HEK293T (cell line): ENCODE measurements at regions not wholly inside any gene's neighbourhood (a gene's known extent, or its start where the extent isn't known, plus 50 kb on each side); places are given as distances from the start of the nearest gene placed in this dataset.

Experiments used
- CTCF ChIA-PET: fragments of 350-600 bp; formaldehyde crosslinking; extraction: SDS; loops from one replicate; lab custom pipeline; 2021; ENCODE audit warnings: antibody characterized with exemption, inconsistent platforms; lab: Yijun Ruan, JAX
- POLR2A ChIA-PET: fragments of 350-600 bp; formaldehyde crosslinking; extraction: SDS; loops from one replicate; lab custom pipeline; 2020; ENCODE audit warnings: antibody characterized with exemption, inconsistent platforms; lab: Yijun Ruan, JAX
- DNase-seq: peaks from one replicate; pipeline ENCODE4 v3.0.0; 2012; ENCODE audit warnings: mixed read lengths; ENCODE audit errors: extremely low spot score
- ARNT ChIP-seq: fragments of 450-650 bp; IDR thresholded peaks from 2 replicates; pipeline ENCODE4 v1.6.1; 2017; ENCODE audit warnings: mild to moderate bottlenecking
- BHLHE40 ChIP-seq: fragments of 450-650 bp; IDR thresholded peaks from 2 replicates; pipeline ENCODE4 v1.6.1; 2016; ENCODE audit warnings: mild to moderate bottlenecking, moderate library complexity, borderline replicate concordance
- CTBP1 ChIP-seq: fragments of 450-650 bp; IDR thresholded peaks from 2 replicates; pipeline ENCODE4 v1.6.1; 2016; ENCODE audit warnings: borderline replicate concordance
- ELF4 ChIP-seq: fragments of 450-650 bp; IDR thresholded peaks from 2 replicates; pipeline ENCODE4 v1.6.1; 2017; ENCODE audit warnings: antibody characterized with exemption
- FOXA1 ChIP-seq: fragments of 450-650 bp; IDR thresholded peaks from 2 replicates; pipeline ENCODE4 v1.6.1; 2016; ENCODE audit warnings: mild to moderate bottlenecking
- FOXK2 ChIP-seq: fragments of 450-650 bp; IDR thresholded peaks from 2 replicates; pipeline ENCODE4 v1.6.1; 2016; ENCODE audit warnings: mild to moderate bottlenecking
- FOXM1 ChIP-seq: fragments of 450-650 bp; IDR thresholded peaks from 2 replicates; pipeline ENCODE4 v1.6.1; 2017; ENCODE audit warnings: mild to moderate bottlenecking, borderline replicate concordance
- HDGF ChIP-seq: fragments of 450-650 bp; IDR thresholded peaks from 2 replicates; pipeline ENCODE4 v1.6.1; 2017; ENCODE audit warnings: antibody characterized with exemption, borderline replicate concordance
- L3MBTL2 ChIP-seq: fragments of 450-650 bp; conservative IDR thresholded peaks from 2 replicates; pipeline ENCODE4 v1.6.1; 2016; ENCODE audit warnings: mild to moderate bottlenecking
- LEF1 ChIP-seq: fragments of 450-650 bp; IDR thresholded peaks from 2 replicates; pipeline ENCODE4 v1.6.1; 2017; ENCODE audit warnings: mild to moderate bottlenecking, borderline replicate concordance
- NFRKB ChIP-seq: fragments of 450-650 bp; IDR thresholded peaks from 2 replicates; pipeline ENCODE4 v1.6.1; 2016; ENCODE audit warnings: mild to moderate bottlenecking, moderate library complexity
- SP1 ChIP-seq: fragments of 450-650 bp; IDR thresholded peaks from 2 replicates; pipeline ENCODE4 v1.6.1; 2017
- SUZ12 ChIP-seq: fragments of 450-650 bp; IDR thresholded peaks from 2 replicates; pipeline ENCODE4 v1.6.1; 2016; ENCODE audit warnings: mild to moderate bottlenecking
- TARDBP ChIP-seq: fragments of 450-650 bp; IDR thresholded peaks from 2 replicates; pipeline ENCODE4 v1.6.1; 2016
- ZNF384 ChIP-seq: fragments of 450-650 bp; IDR thresholded peaks from 2 replicates; pipeline ENCODE4 v1.6.1; 2016
- TF ChIP-seq, protein P1 (sequence below): fragments of 450-650 bp; IDR thresholded peaks from 2 replicates; pipeline ENCODE4 v1.6.1; 2016

DNA sequence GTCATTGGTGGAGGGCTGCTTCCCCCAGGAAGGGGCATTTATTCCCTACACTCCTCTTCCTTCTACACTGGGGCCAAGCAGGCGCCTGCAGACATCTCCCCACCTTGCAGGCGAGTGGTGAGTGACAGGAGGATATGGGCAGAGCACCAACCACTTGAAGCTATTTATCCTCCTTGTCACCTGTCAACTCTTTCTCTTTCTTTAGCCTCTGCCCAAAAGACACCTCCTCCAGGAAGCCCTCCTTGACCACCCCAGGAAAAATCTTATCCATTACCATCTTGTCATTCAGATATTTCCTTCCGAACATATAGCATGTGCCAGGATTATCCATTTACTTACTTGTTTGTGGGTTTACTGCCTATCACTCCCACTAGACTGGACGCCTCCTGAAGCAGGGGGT lies 362.4 kb downstream of the MN1 start:
- ChIA-PET CTCF (no interaction called here), POLR2A (no interaction called here)
- no peak for TF ChIP-seq ZNF384
- no peak for TF ChIP-seq BHLHE40
- TF ChIP-seq, protein P1, sequence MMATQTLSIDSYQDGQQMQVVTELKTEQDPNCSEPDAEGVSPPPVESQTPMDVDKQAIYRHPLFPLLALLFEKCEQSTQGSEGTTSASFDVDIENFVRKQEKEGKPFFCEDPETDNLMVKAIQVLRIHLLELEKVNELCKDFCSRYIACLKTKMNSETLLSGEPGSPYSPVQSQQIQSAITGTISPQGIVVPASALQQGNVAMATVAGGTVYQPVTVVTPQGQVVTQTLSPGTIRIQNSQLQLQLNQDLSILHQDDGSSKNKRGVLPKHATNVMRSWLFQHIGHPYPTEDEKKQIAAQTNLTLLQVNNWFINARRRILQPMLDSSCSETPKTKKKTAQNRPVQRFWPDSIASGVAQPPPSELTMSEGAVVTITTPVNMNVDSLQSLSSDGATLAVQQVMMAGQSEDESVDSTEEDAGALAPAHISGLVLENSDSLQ = no peak
- no peak for TF ChIP-seq L3MBTL2
- TF ChIP-seq FOXK2 = no peak
- no peak for TF ChIP-seq SP1
- TF ChIP-seq FOXA1 = no peak
- no peak for TF ChIP-seq LEF1
- TF ChIP-seq HDGF = no peak
- no peak for TF ChIP-seq ELF4
- no peak for TF ChIP-seq NFRKB
- no peak for TF ChIP-seq ARNT
- no peak for TF ChIP-seq TARDBP
- no peak for TF ChIP-seq FOXM1
- no peak for TF ChIP-seq CTBP1
- no peak for TF ChIP-seq SUZ12
- DNase-seq = no peak

DNA sequence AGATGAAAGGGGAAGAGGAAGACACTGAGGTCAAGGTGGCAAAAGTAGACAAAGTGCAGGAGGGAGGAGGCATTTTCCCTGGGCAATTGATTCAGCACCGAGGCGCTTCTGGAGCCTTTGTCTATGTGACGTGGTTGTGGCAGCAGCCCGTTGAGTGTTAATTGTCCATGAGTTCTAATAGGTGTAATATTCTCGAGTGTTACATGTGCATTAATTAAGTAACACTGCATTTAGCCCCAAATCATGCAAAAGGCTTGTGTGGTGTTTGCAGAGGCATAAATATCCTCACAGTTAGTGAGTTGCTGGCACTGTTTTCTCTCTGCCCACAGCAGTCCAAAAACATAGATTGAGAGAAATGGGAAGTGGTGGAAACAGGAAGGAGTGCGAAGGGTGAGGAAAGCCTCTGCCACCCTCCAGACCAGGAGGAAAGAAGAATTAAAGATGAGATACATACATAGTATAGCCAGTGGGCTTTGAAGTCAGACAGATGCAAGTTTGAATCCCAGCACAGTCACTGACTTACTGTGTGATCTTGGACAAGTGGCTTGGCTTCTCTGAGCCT lies 361.2 kb downstream of the MN1 start:
- POLR2A ChIA-PET = no interaction called here
- no peak for DNase-seq
- CTCF ChIA-PET = no interaction called here
- TF ChIP-seq SUZ12 (no peak), ELF4 (no peak), FOXM1 (no peak), ZNF384 (no peak), FOXA1 (no peak), CTBP1 (no peak), TARDBP (no peak), BHLHE40 (no peak), L3MBTL2 (no peak), NFRKB (no peak), FOXK2 (no peak)
- TF ChIP-seq, protein P1 = no peak

DNA sequence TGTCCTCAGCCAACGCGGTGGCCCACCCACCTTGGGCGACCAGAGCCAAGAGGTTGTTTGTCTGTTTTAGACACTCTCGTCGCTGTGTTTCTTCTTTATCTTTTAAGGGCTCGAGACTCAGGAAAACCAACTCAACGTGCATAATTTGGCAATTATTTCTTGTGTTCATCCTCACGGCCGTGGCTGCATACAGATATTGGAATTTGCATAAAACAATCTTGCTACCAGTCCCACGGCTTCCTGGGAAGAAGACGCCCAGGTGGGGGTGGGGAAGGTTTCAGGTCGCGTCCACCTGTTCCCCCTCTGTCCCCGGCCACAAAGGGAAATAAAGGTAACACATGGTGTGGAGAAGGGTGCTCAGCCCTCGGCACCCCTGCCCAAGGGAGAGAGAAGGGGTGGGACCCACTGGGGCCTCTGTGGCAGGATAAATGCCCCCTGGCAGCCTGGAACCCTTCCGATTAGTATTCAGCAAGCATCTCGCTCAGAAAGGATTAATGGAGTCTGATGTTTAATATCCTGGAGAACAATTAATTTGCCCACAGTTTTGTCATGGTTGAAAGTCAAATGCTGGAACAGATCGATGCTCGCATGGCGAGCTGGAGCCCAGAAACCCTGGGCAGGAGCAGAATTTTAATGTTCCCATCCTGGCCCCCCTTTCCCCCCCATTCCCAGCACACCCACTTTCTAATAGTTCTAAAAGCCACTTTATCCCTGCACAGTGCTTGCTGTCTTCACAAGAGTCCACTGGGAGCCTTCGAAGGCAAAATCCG lies 359.7 kb downstream of the MN1 start:
- no peak for TF ChIP-seq CTBP1
- no peak for TF ChIP-seq LEF1
- TF ChIP-seq HDGF = no peak
- TF ChIP-seq ZNF384 = no peak
- TF ChIP-seq, protein P1 = no peak
- TF ChIP-seq L3MBTL2 = no peak
- no peak for TF ChIP-seq NFRKB
- TF ChIP-seq TARDBP = no peak
- TF ChIP-seq SP1 = no peak
- CTCF ChIA-PET = no interaction called here
- no peak for DNase-seq
- POLR2A ChIA-PET = no interaction called here

DNA sequence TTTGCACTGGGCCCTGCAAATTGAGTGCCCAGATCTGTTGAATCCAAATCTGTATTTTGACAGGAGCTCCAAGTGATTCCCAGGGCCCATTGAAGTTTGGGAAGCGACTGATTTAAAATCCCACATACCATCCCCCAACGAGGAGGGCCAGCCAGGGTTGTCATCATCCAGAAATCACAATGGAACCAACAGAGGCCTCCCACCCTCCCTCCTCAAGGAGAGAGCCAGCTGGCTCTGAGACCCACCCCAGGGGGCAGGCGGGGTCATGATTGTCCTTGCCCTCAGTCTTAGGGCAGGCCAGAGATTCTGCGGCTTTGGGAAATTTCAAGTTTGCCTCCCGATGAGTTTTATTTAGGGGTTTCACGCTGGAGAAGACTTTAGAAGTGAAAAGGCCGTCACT lies 358.2 kb downstream of the MN1 start:
- TF ChIP-seq FOXM1 (no peak), TARDBP (no peak), FOXK2 (no peak), ARNT (no peak), NFRKB (no peak), FOXA1 (no peak), ZNF384 (no peak), BHLHE40 (no peak), ELF4 (no peak), CTBP1 (no peak), SUZ12 (no peak)
- POLR2A ChIA-PET = no interaction called here
- DNase-seq = no peak
- CTCF ChIA-PET = no interaction called here

DNA sequence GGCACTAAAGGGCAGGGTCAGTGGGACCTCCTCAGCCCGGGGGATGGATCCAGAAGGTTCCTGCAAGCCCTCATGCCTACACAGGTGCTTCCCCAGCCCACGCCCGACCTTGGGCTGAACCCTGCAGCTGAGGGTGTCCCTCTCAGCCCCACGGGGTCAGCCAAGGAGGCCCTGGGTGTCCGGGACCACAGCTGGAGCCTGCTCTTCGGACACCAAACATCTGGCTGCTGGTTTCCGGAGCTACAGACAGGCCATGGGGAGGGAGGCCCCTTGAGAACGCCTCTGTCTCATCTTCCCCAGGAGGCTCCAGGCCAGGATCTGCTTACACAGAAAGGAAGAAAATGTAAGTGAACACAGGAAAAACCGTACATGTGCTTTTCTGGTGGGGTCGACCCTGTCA lies 355.7 kb downstream of the MN1 start:
- TF ChIP-seq HDGF = no peak
- TF ChIP-seq L3MBTL2 = no peak
- TF ChIP-seq ARNT = no peak
- no peak for TF ChIP-seq SP1
- no peak for TF ChIP-seq FOXA1
- no peak for TF ChIP-seq ELF4
- TF ChIP-seq, protein P1 = no peak
- no peak for TF ChIP-seq SUZ12
- no peak for TF ChIP-seq LEF1
- TF ChIP-seq FOXM1 = no peak

DNA sequence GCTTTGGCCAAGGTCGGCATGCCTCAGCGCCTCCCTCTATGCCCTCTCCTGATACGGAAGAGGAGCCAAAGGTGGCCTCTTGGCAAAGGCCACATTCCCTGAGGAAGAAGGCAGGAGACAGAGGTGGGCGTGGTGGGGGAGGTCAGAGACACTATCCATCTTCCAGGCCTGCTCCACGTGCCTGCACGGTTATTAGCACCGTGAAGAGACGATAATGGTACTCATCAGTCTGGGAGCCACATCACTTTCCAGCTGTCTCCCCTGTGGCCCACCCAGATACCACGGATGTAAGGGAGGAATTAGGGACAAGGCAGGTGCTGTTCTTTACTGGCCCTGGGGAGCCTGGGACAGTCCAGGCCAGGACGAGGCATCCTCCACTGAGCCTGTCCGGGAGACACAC lies 354.3 kb downstream of the MN1 start:
- ChIA-PET CTCF (no interaction called here), POLR2A (no interaction called here)
- no peak for DNase-seq
- TF ChIP-seq HDGF = no peak
- TF ChIP-seq ZNF384 = no peak
- TF ChIP-seq ELF4 = no peak
- no peak for TF ChIP-seq LEF1
- TF ChIP-seq ARNT = no peak
- TF ChIP-seq L3MBTL2 = no peak
- no peak for TF ChIP-seq SP1
- TF ChIP-seq, protein P1 = no peak
- TF ChIP-seq CTBP1 = no peak
- TF ChIP-seq SUZ12 = no peak
- TF ChIP-seq TARDBP = no peak
- TF ChIP-seq FOXK2 = no peak
- TF ChIP-seq NFRKB = no peak
- TF ChIP-seq FOXM1 = no peak
- no peak for TF ChIP-seq FOXA1
- no peak for TF ChIP-seq BHLHE40

More for the DNA sequence above, 355.7 kb downstream of the MN1 start:
- POLR2A ChIA-PET = no interaction called here
- CTCF ChIA-PET = no interaction called here
- DNase-seq = no peak
